Retina (tissue), 1 donor: ENCODE measurements at regions not wholly inside any gene's neighbourhood (a gene's known extent, or its start where the extent isn't known, plus 50 kb on each side); places are given as distances from the start of the nearest gene placed in this dataset.
"Not testable (repeated sequence)": the region's sequence is repeated elsewhere in the genome, so short reads cannot be mapped to it uniquely, and the experiment has no call there.

Source experiments
- DNase-seq: peaks from one replicate; pipeline ENCODE4 v3.0.0-alpha.2; 2016

- not testable (repeated sequence) for DNase-seq
These were observed 61.2 kb upstream of the ZNF322 start for GRCh38 chr6:26720663-26721218.

- not testable (repeated sequence) for DNase-seq
These were observed 70.6 kb upstream of the ZNF322 start for GRCh38 chr6:26730019-26730766.

GRCh38 chr6:26734776-26735472, 75.4 kb upstream of the ZNF322 start:
- not testable (repeated sequence) for DNase-seq

- no peak for DNase-seq
These were observed 80.3 kb upstream of the ZNF322 start for GRCh38 chr6:26739811-26740210.

GRCh38 chr6:26743157-26743821, 83.7 kb upstream of the ZNF322 start:
- peak; percentile 29 for DNase-seq

- no peak for DNase-seq
These were observed 84.6 kb upstream of the ZNF322 start for GRCh38 chr6:26743941-26744699.

- DNase-seq, result not testable (repeated sequence)
These were observed 85.3 kb upstream of the ZNF322 start for GRCh38 chr6:26744837-26745282.

- DNase-seq, result peak; percentile 3
These were observed 86.4 kb upstream of the ZNF322 start for GRCh38 chr6:26745964-26746363.

GRCh38 chr6:26749126-26749758, 89.7 kb upstream of the ZNF322 start:
- DNase-seq, result peak; percentile 24

- DNase-seq, result peak; percentile 8
These were observed 90.2 kb upstream of the ZNF322 start for GRCh38 chr6:26749759-26750126.

- DNase-seq, result peak; percentile 53
These were observed 94.7 kb upstream of the ZNF322 start for GRCh38 chr6:26754212-26754611.

GRCh38 chr6:26754801-26755200, 95.3 kb upstream of the ZNF322 start:
- DNase-seq, result peak; percentile 54

GRCh38 chr6:26756067-26756805, 96.7 kb upstream of the ZNF322 start:
- DNase-seq, result peak; percentile 24

- DNase-seq, result not testable (repeated sequence)
These were observed 106.8 kb upstream of the ZNF322 start for GRCh38 chr6:26766203-26766902.

GRCh38 chr6:26770941-26771666, 111.6 kb upstream of the ZNF322 start:
- not testable (repeated sequence) for DNase-seq

- DNase-seq, result not testable (repeated sequence)
These were observed 113.9 kb upstream of the ZNF322 start for GRCh38 chr6:26773414-26773813.

- DNase-seq, result not testable (repeated sequence)
These were observed 121.0 kb upstream of the ZNF322 start for GRCh38 chr6:26780563-26780962.

- DNase-seq, result not testable (repeated sequence)
These were observed 136.1 kb upstream of the ZNF322 start for GRCh38 chr6:26795474-26796307.
